SK-N-SH (cell line): ENCODE measurements at regions not wholly inside any gene's neighbourhood (a gene's known extent, or its start where the extent isn't known, plus 50 kb on each side); places are given as distances from the start of the nearest gene placed in this dataset.

Experiments
- CTCF ChIA-PET: fragments of 300-600, 350-600 bp; formaldehyde crosslinking; extraction: SDS; loops from one replicate; lab custom pipeline; 2021; lab: Yijun Ruan, JAX
- POLR2A ChIA-PET: fragments of 350-600 bp; sonication (Branson Sonifier 250); formaldehyde crosslinking; extraction: SDS; loops from one replicate; lab custom pipeline; 2020; ENCODE audit warnings: antibody characterized with exemption, inconsistent platforms; lab: Yijun Ruan, JAX
- DNase-seq: peaks from one replicate; pipeline ENCODE4 v3.0.0; 2012
- H2AFZ ChIP-seq: fragments of 200-600 bp; sonication (generic); 2 replicates; pipeline ENCODE4 v1.8.1; 2016; ENCODE audit warnings: antibody characterized with exemption, mild to moderate bottlenecking, low read depth
- H3F3A ChIP-seq: fragments of 200-600 bp; sonication (generic); replicated peaks from 2 replicates; pipeline ENCODE3; 2016; ENCODE audit warnings: antibody characterized with exemption, mild to moderate bottlenecking; ENCODE audit not compliant: insufficient read depth
- H3K27ac ChIP-seq, 2 experiments: fragments of 200-500 bp in 1 of 2; fragments of 200-600 bp in 1 of 2; sonication (Bioruptor generic) in 1 of 2; sonication (generic), shearing (Covaris generic) in 1 of 2; 2 replicates each; pipeline versions ENCODE4 v1.5.1 to v1.6.1; 2014 to 2016; ENCODE audit warnings: low read depth in 2 of 2, inconsistent platforms in 1 of 2, low read length in 1 of 2, mild to moderate bottlenecking in 1 of 2, mixed read lengths in 1 of 2
- H3K27me3 ChIP-seq: fragments of 200-600 bp; sonication (generic), shearing (Covaris generic); 2 replicates; pipeline ENCODE4 v1.6.1; 2016; ENCODE audit warnings: mixed run types; ENCODE audit not compliant: insufficient read depth
- H3K36me3 ChIP-seq, 2 experiments: fragments of 200-500 bp in 1 of 2; fragments of 200-600 bp in 1 of 2; sonication (Bioruptor generic) in 1 of 2; sonication (generic) in 1 of 2; replicated peaks in 1 of 2; 2 replicates each; pipeline versions ENCODE3 to v1.5.1; 2014 to 2016; ENCODE audit warnings: low read length in 1 of 2, mild to moderate bottlenecking in 1 of 2; ENCODE audit not compliant: insufficient read depth in 2 of 2, control insufficient read depth in 1 of 2
- H3K4me1 ChIP-seq, 2 experiments: fragments of 200-500 bp in 1 of 2; fragments of 200-600 bp in 1 of 2; sonication (Bioruptor generic) in 1 of 2; sonication (generic), shearing (Covaris generic) in 1 of 2; 2 replicates each; pipeline versions ENCODE4 v1.5.1 to v1.6.1; 2014 to 2016; ENCODE audit warnings: low read depth in 1 of 2, low read length in 1 of 2, mixed run types in 1 of 2; ENCODE audit not compliant: insufficient read depth in 2 of 2, control insufficient read depth in 1 of 2
- H3K4me2 ChIP-seq: fragments of 200-600 bp; sonication (generic), shearing (Covaris generic); 2 replicates; pipeline ENCODE4 v1.6.1; 2017; ENCODE audit warnings: mixed run types
- H3K4me3 ChIP-seq, 2 experiments: fragments of 200-500 bp in 1 of 2; fragments of 200-600 bp in 1 of 2; sonication (Bioruptor generic) in 1 of 2; sonication (generic), shearing (Covaris generic) in 1 of 2; 2 replicates each; pipeline versions ENCODE4 v1.5.1 to v1.8.1; 2014 to 2016; ENCODE audit warnings: low read depth in 2 of 2, inconsistent platforms in 1 of 2, low read length in 1 of 2, mild to moderate bottlenecking in 1 of 2, mixed read lengths in 1 of 2, moderate library complexity in 1 of 2
- H3K79me2 ChIP-seq: fragments of 200-600 bp; sonication (generic); 2 replicates; pipeline ENCODE4 v1.8.1; 2017; ENCODE audit warnings: mild to moderate bottlenecking; ENCODE audit not compliant: insufficient read depth
- H3K9ac ChIP-seq: fragments of 200-600 bp; sonication (generic); 2 replicates; pipeline ENCODE4 v1.6.1; 2017; ENCODE audit warnings: mixed run types
- H3K9me2 ChIP-seq: fragments of 200-600 bp; sonication (generic); 2 replicates; pipeline ENCODE4 v1.6.1; 2017; ENCODE audit warnings: mixed run types
- H3K9me3 ChIP-seq: fragments of 200-600 bp; sonication (generic); 2 replicates; pipeline ENCODE4 v1.6.1; 2017; ENCODE audit warnings: mixed run types, mild to moderate bottlenecking, moderate library complexity
- H4K20me1 ChIP-seq: fragments of 200-600 bp; sonication (generic); 2 replicates; pipeline ENCODE4 v1.6.1; 2017; ENCODE audit warnings: mild to moderate bottlenecking, mixed run types; ENCODE audit not compliant: insufficient read depth
- CHD2 ChIP-seq: fragments of 150-350 bp; IDR thresholded peaks from 2 replicates; pipeline ENCODE4 v1.6.1; 2018; ENCODE audit warnings: low read length; ENCODE audit not compliant: partially characterized antibody
- EZH2phosphoT487 ChIP-seq: fragments of 200-600 bp; sonication (generic); IDR thresholded peaks from 2 replicates; pipeline ENCODE4 v1.6.1; 2017; ENCODE audit warnings: low read depth, mixed run types, mild to moderate bottlenecking, antibody characterized with exemption, moderate library complexity, borderline replicate concordance
- FOSL2 ChIP-seq: IDR thresholded peaks from 2 replicates; pipeline ENCODE4 v1.4.0; 2012; ENCODE audit warnings: low read depth, mild to moderate bottlenecking, moderate library complexity, borderline replicate concordance
- GABPA ChIP-seq: IDR thresholded peaks from 2 replicates; pipeline ENCODE4 v1.4.0; 2012; ENCODE audit warnings: low read depth, mild to moderate bottlenecking
- IRF3 ChIP-seq: fragments of 150-350 bp; IDR thresholded peaks from 2 replicates; pipeline ENCODE4 v1.6.1; 2016; ENCODE audit warnings: mild to moderate bottlenecking, low read depth, low read length
- MEF2A ChIP-seq: IDR thresholded peaks from 2 replicates; pipeline ENCODE4 v1.4.0; 2012; ENCODE audit warnings: low read depth, borderline replicate concordance
- NFIC ChIP-seq: IDR thresholded peaks from 2 replicates; pipeline ENCODE4 v1.4.0; 2012; ENCODE audit warnings: borderline replicate concordance
- NRF1 ChIP-seq: IDR thresholded peaks from 2 replicates; pipeline ENCODE4 v1.6.1; 2012; ENCODE audit warnings: low read depth, mild to moderate bottlenecking, low read length
- POLR2AphosphoS5 ChIP-seq: IDR thresholded peaks from 2 replicates; pipeline ENCODE4 v1.6.1; 2012; ENCODE audit warnings: low read depth, low read length
- RCOR1 ChIP-seq: fragments of 150-350 bp; IDR thresholded peaks from 2 replicates; pipeline ENCODE4 v1.6.1; 2017; ENCODE audit warnings: antibody characterized with exemption, low read length
- SIN3A ChIP-seq: IDR thresholded peaks from 2 replicates; pipeline ENCODE4 v1.6.1; 2012; ENCODE audit warnings: low read depth, mild to moderate bottlenecking, low read length, moderate library complexity, borderline replicate concordance
- TCF12 ChIP-seq: IDR thresholded peaks from 2 replicates; pipeline ENCODE4 v1.4.0; 2012
- TEAD4 ChIP-seq: IDR thresholded peaks from 2 replicates; pipeline ENCODE4 v1.4.0; 2012; ENCODE audit warnings: mild to moderate bottlenecking, borderline replicate concordance; ENCODE audit not compliant: insufficient read depth
- ZBTB33 ChIP-seq: IDR thresholded peaks from 2 replicates; pipeline ENCODE4 v1.4.0; 2012; ENCODE audit warnings: low read depth, borderline replicate concordance
- WGBS: methylation state at CpG from one replicate; pipeline ENCODE4 v1.1.6; 2017; ENCODE audit warnings: low lambda C conversion rate; 5-methylcytosine and 5-hydroxymethylcytosine counted together
- TF ChIP-seq, protein P1 (sequence below): IDR thresholded peaks from 2 replicates; pipeline ENCODE4 v1.4.0; 2012; ENCODE audit warnings: low read depth
- TF ChIP-seq, protein P2 (sequence below): IDR thresholded peaks from 2 replicates; pipeline ENCODE4 v1.4.0; 2012; ENCODE audit warnings: low read depth, borderline replicate concordance

GRCh38 chr3:189491831-189492230, 139.4 kb upstream of the TP63 start:
- no peaks in the 10 kb centered on the region for H4K20me1 ChIP-seq
- WGBS = 7% methylated on average over 4 of the region's 4 CpGs
- H3K4me2 ChIP-seq = no peak overlapping the region
- TF ChIP-seq GABPA (no peak), CHD2 (no peak), SIN3A (no peak), MEF2A (no peak), EZH2phosphoT487 (no peak), NRF1 (no peak), RCOR1 (no peak), ZBTB33 (no peak), NFIC (no peak), IRF3 (no peak), TEAD4 (no peak)
- TF ChIP-seq, protein P1, sequence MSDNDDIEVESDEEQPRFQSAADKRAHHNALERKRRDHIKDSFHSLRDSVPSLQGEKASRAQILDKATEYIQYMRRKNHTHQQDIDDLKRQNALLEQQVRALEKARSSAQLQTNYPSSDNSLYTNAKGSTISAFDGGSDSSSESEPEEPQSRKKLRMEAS = no peak
- TF ChIP-seq, protein P2, sequence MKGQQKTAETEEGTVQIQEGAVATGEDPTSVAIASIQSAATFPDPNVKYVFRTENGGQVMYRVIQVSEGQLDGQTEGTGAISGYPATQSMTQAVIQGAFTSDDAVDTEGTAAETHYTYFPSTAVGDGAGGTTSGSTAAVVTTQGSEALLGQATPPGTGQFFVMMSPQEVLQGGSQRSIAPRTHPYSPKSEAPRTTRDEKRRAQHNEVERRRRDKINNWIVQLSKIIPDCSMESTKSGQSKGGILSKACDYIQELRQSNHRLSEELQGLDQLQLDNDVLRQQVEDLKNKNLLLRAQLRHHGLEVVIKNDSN = no peak
- DNase-seq = no peak
- no peaks in the 10 kb centered on the region for H3F3A ChIP-seq
- H3K27ac ChIP-seq = no peak overlapping the region
- no peaks in the 10 kb centered on the region for H3K4me1 ChIP-seq
- H3K27me3 ChIP-seq = no peaks in the 10 kb centered on the region
- H3K36me3 ChIP-seq = no peaks in the 10 kb centered on the region
- no peak overlapping the region for H2AFZ ChIP-seq
- CTCF ChIA-PET = no interaction called here
- H3K79me2 ChIP-seq = no peaks in the 10 kb centered on the region
- POLR2A ChIA-PET = no interaction called here
- no peaks in the 10 kb centered on the region for H3K9me2 ChIP-seq
- H3K9me3 ChIP-seq = no peaks in the 10 kb centered on the region
- no peak overlapping the region for H3K9ac ChIP-seq
- H3K4me3 ChIP-seq = no peak overlapping the region

GRCh38 chr3:189493271-189493670, 137.9 kb upstream of the TP63 start:
- TF ChIP-seq POLR2AphosphoS5 (no peak), FOSL2 (no peak), TCF12 (no peak)
- TF ChIP-seq, protein P1 = no peak
- TF ChIP-seq, protein P2 = no peak
- no peaks in the 10 kb centered on the region for H3K36me3 ChIP-seq
- no peak for DNase-seq
- H3K9ac ChIP-seq = no peak overlapping the region
- no peaks in the 10 kb centered on the region for H3F3A ChIP-seq
- CTCF ChIA-PET = no interaction called here
- H3K9me2 ChIP-seq = no peaks in the 10 kb centered on the region
- H3K79me2 ChIP-seq = no peaks in the 10 kb centered on the region
- H3K4me2 ChIP-seq = no peak overlapping the region
- no peak overlapping the region for H3K4me3 ChIP-seq
- no peaks in the 10 kb centered on the region for H4K20me1 ChIP-seq
- no peaks in the 10 kb centered on the region for H3K4me1 ChIP-seq
- POLR2A ChIA-PET = no interaction called here
- H2AFZ ChIP-seq = no peak overlapping the region
- H3K27ac ChIP-seq = no peak overlapping the region
- no peaks in the 10 kb centered on the region for H3K27me3 ChIP-seq
- H3K9me3 ChIP-seq = no peaks in the 10 kb centered on the region
- 11% methylated on average over 3 of the region's 3 CpGs for WGBS
